ENCODE measurements at regions not wholly inside any gene's neighbourhood (a gene's known extent, or its start where the extent isn't known, plus 50 kb on each side); places are given as distances from the start of the nearest gene placed in this dataset.

GRCh38 chr2:148585696-148586095 is 58.9 kb upstream of the EPC2 start:
- no peak for TF ChIP-seq CTCF (IDR thresholded peaks at IDR 0.05)
- TF ChIP-seq POLR2AphosphoS5 (IDR thresholded peaks at IDR 0.05; ENCODE audit: low read depth, low read length): no peak
- POLR2A ChIA-PET: no interaction called here
- Histone ChIP-seq H3K27me3 (ENCODE audit: control insufficient read depth, insufficient read depth, low read length) (no peaks in the 10 kb centered on the region; the same call in 1 of the 2 replicates), H3K27ac (ENCODE audit: low read length) (no peak overlapping the region), H3K4me1 (ENCODE audit: control insufficient read depth, insufficient read depth, low read length) (no peaks in the 10 kb centered on the region), H3K9me3 (ENCODE audit: control insufficient read depth, insufficient read depth, low read depth, low read length) (no peaks in the 10 kb centered on the region), H3K4me3 (ENCODE audit: low read depth in 2 of 2, low read length in 2 of 2) (no peak overlapping the region), H3K36me3 (ENCODE audit: control insufficient read depth, insufficient read depth, low read length) (no peaks in the 10 kb centered on the region)
- BruUV-seq (replicated peaks): no TSS peak
- no peak for ATAC-seq
- DNase-seq (ENCODE audit: low read depth, low spot score): no peak
- CTCF ChIA-PET: no interaction called here
- intact Hi-C loops (cut with micrococcal nuclease; ENCODE audit: unreplicated experiment): no loop called here
- in situ Hi-C loops (cut with HindIII; ENCODE audit: low pct_unique_long_range_greater_than_20kb, low sequenced_read_pairs): no loop called here

GRCh38 chr2:148586522-148587128 is 57.9 kb upstream of the EPC2 start:
- no peak overlapping the region for H3K4me3 ChIP-seq (ENCODE audit: low read depth in 2 of 2, low read length in 2 of 2)
- no peaks in the 10 kb centered on the region for H3K4me1 ChIP-seq (ENCODE audit: control insufficient read depth, insufficient read depth, low read length)
- H3K36me3 ChIP-seq (ENCODE audit: control insufficient read depth, insufficient read depth, low read length): no peaks in the 10 kb centered on the region
- H3K27ac ChIP-seq (ENCODE audit: low read length): no peak overlapping the region
- ChIA-PET POLR2A (no interaction called here), CTCF (no interaction called here)
- ATAC-seq (no peak), DNase-seq (ENCODE audit: low read depth, low spot score) (no peak)
- H3K27me3 ChIP-seq (ENCODE audit: control insufficient read depth, insufficient read depth, low read length): no peaks in the 10 kb centered on the region
- BruUV-seq (replicated peaks): no TSS peak
- intact Hi-C loops (cut with micrococcal nuclease; ENCODE audit: unreplicated experiment) (no loop called here), in situ Hi-C loops (cut with HindIII; ENCODE audit: low pct_unique_long_range_greater_than_20kb, low sequenced_read_pairs) (no loop called here)
- TF ChIP-seq CTCF (IDR thresholded peaks at IDR 0.05): no peak
- TF ChIP-seq POLR2AphosphoS5 (IDR thresholded peaks at IDR 0.05; ENCODE audit: low read depth, low read length): no peak
- TF ChIP-seq SIN3A (IDR thresholded peaks at IDR 0.05; ENCODE audit: borderline replicate concordance, insufficient read depth, low read depth, low read length): no peak
- no peak for TF ChIP-seq REST (IDR thresholded peaks at IDR 0.05; ENCODE audit: insufficient read depth in 1 of 2, low read depth in 2 of 2, low read length in 1 of 2)
- no peak for TF ChIP-seq TCF7L2 (IDR thresholded peaks at IDR 0.05; ENCODE audit: low read depth, low read length)
- no peaks in the 10 kb centered on the region for H3K9me3 ChIP-seq (ENCODE audit: control insufficient read depth, insufficient read depth, low read depth, low read length)

Measured in Panc1 (cell line).